CD14-positive monocyte (primary cell): ENCODE measurements at regions not wholly inside any gene's neighbourhood (a gene's known extent, or its start where the extent isn't known, plus 50 kb on each side); places are given as distances from the start of the nearest gene placed in this dataset.

ENCODE experiments used
- DNase-seq, 3 donors: peaks; one replicate each; pipeline ENCODE4 v3.0.0-alpha.2; 2011 to 2022
- H2AFZ ChIP-seq: 2 replicates; pipeline ENCODE4 v1.6.0; 2012; ENCODE audit warnings: mild to moderate bottlenecking, low read depth, low read length, inconsistent platforms; ENCODE audit not compliant: insufficient read depth, poor library complexity, severe bottlenecking
- H3K27ac ChIP-seq, 2 donors: 1 replicate in 1 of 2; 2 replicates in 1 of 2; pipeline ENCODE4 v1.5.1; 2012 to 2013; ENCODE audit warnings: low read length in 2 of 2, control low read depth in 1 of 2, inconsistent platforms in 1 of 2, low read depth in 1 of 2, mild to moderate bottlenecking in 1 of 2
- H3K27me3 ChIP-seq, 2 donors: one replicate each; pipeline versions ENCODE4 v1.6.0 to v1.6.1; 2011 to 2013; ENCODE audit warnings: low read length in 2 of 2; ENCODE audit not compliant: control insufficient read depth in 2 of 2, insufficient read depth in 2 of 2
- H3K36me3 ChIP-seq, 2 donors: replicated peaks in 1 of 2; 1 replicate in 1 of 2; 2 replicates in 1 of 2; pipeline versions ENCODE4 v1.5.1 to v1.6.1; 2012 to 2013; ENCODE audit warnings: low read length in 2 of 2, control low read depth in 1 of 2, inconsistent platforms in 1 of 2, mild to moderate bottlenecking in 1 of 2; ENCODE audit not compliant: insufficient read depth in 2 of 2, control insufficient read depth in 1 of 2
- H3K4me1 ChIP-seq, 2 donors: 1 replicate in 1 of 2; 2 replicates in 1 of 2; pipeline versions ENCODE4 v1.5.1 to v1.6.1; 2012 to 2013; ENCODE audit warnings: low read length in 2 of 2, control low read depth in 1 of 2, inconsistent platforms in 1 of 2, mild to moderate bottlenecking in 1 of 2, moderate library complexity in 1 of 2; ENCODE audit not compliant: insufficient read depth in 2 of 2, control insufficient read depth in 1 of 2
- H3K4me2 ChIP-seq: replicated peaks from 2 replicates; pipeline ENCODE3; 2012; ENCODE audit warnings: low read length, moderate library complexity, mild to moderate bottlenecking; ENCODE audit not compliant: poor library complexity, severe bottlenecking; ENCODE audit errors: extremely low read depth
- H3K4me3 ChIP-seq, 3 experiments: fragments of 200-600 bp in 1 of 3; sonication (generic) in 1 of 3; replicated peaks in 1 of 3; 1 replicate in 2 of 3; 2 replicates in 1 of 3; pipeline ENCODE4 v1.5.1; 2011 to 2013; ENCODE audit warnings: low read length in 3 of 3, mild to moderate bottlenecking in 3 of 3, control low read depth in 2 of 3, low read depth in 2 of 3, inconsistent platforms in 1 of 3, moderate library complexity in 1 of 3
- H3K79me2 ChIP-seq: 2 replicates; pipeline ENCODE4 v1.6.0; 2012; ENCODE audit warnings: mild to moderate bottlenecking, control low read depth, inconsistent platforms, low read length, moderate library complexity; ENCODE audit not compliant: insufficient read depth
- H3K9ac ChIP-seq: 2 replicates; pipeline ENCODE4 v1.6.0; 2017; ENCODE audit warnings: low read length, mild to moderate bottlenecking; ENCODE audit not compliant: insufficient read depth, poor library complexity, severe bottlenecking
- H3K9me3 ChIP-seq, 2 donors: replicated peaks in 1 of 2; 1 replicate in 1 of 2; 2 replicates in 1 of 2; pipeline versions ENCODE4 v1.5.1 to v1.6.1; 2012 to 2013; ENCODE audit warnings: low read length in 2 of 2, control low read depth in 1 of 2; ENCODE audit not compliant: control insufficient read depth in 1 of 2, insufficient read depth in 1 of 2
- H4K20me1 ChIP-seq: 2 replicates; pipeline ENCODE4 v1.6.0; 2012; ENCODE audit warnings: mild to moderate bottlenecking, low read length, control low read depth, moderate library complexity; ENCODE audit not compliant: insufficient read depth
- H3K27ac Mint-ChIP-seq, 7 donors: one replicate each; pipeline ENCODE4 v1.8.0; 2020; ENCODE audit warnings: mild to moderate bottlenecking in 7 of 7, mixed read lengths in 7 of 7, moderate library complexity in 6 of 7, inconsistent platforms in 2 of 7
- H3K27me3 Mint-ChIP-seq, 3 donors: one replicate each; pipeline ENCODE4 v1.8.0; 2021 to 2022; ENCODE audit warnings: low read depth in 3 of 3, mild to moderate bottlenecking in 3 of 3, mixed read lengths in 3 of 3, moderate library complexity in 3 of 3, inconsistent platforms in 1 of 3
- H3K36me3 Mint-ChIP-seq, 2 donors: one replicate each; pipeline ENCODE4 v1.8.0; 2020; ENCODE audit warnings: mixed read lengths in 2 of 2, inconsistent platforms in 1 of 2, mild to moderate bottlenecking in 1 of 2
- H3K4me1 Mint-ChIP-seq: one replicate; pipeline ENCODE4 v1.8.0; 2020; ENCODE audit warnings: mild to moderate bottlenecking, mixed read lengths
- H3K4me3 Mint-ChIP-seq, 2 donors: one replicate each; pipeline ENCODE4 v1.8.0; 2020; ENCODE audit warnings: mild to moderate bottlenecking in 2 of 2, mixed read lengths in 2 of 2, moderate library complexity in 1 of 2
- H3K9me3 Mint-ChIP-seq, 7 donors: one replicate each; pipeline ENCODE4 v1.8.0; 2020 to 2022; ENCODE audit warnings: mixed read lengths in 7 of 7, mild to moderate bottlenecking in 6 of 7, moderate library complexity in 6 of 7, inconsistent platforms in 2 of 7
- CTCF ChIP-seq: fragments of 200-600 bp; IDR thresholded peaks from one replicate; pipeline ENCODE4 v1.8.0; 2022; ENCODE audit warnings: antibody characterized with exemption, mild to moderate bottlenecking
- WGBS: methylation state at CpG from one replicate; pipeline ENCODE4 v1.1.5; 2013; ENCODE audit warnings: missing lambda C conversion rate; ENCODE audit not compliant: insufficient coverage; 5-methylcytosine and 5-hydroxymethylcytosine counted together
- intact Hi-C, 2 donors: fragments of 100-400 bp; cut with micrococcal nuclease; formaldehyde crosslinking; loops; one replicate each; pipeline versions ENCODE4 v1.15.0 to v1.15.1; 2023

GRCh38 chr3:117580806-117581205 lies 871.2 kb downstream of the TUSC7 start:
- no peak for DNase-seq
- Histone ChIP-seq H3K9ac (no peak overlapping the region), H3K4me3 (no peak overlapping the region), H3K36me3 (no peaks in the 10 kb centered on the region), H3K9me3 (no peaks in the 10 kb centered on the region), H3K4me2 (no peak overlapping the region), H3K27me3 (peaks cover 0 to 3% of the 10 kb centered on the region in 2 donors), H2AFZ (no peak overlapping the region), H3K4me1 (no peaks in the 10 kb centered on the region), H4K20me1 (no peaks in the 10 kb centered on the region), H3K79me2 (no peaks in the 10 kb centered on the region), H3K27ac (no peak overlapping the region)
- Mint-ChIP-seq H3K27ac (no peak overlapping the region), H3K4me3 (no peak overlapping the region), H3K4me1 (no peaks in the 10 kb centered on the region), H3K27me3 (peaks cover 0 to 3% (median 2%) of the 10 kb centered on the region in 3 donors), H3K36me3 (no peaks in the 10 kb centered on the region), H3K9me3 (peaks cover 2 to 11% (median 8%) of the 10 kb centered on the region in 7 donors)
- 24% methylated on average over 2 of the region's 2 CpGs for WGBS
- intact Hi-C loops: no loop called here
- TF ChIP-seq CTCF: no peak

- H3K4me1 Mint-ChIP-seq: no peaks in the 10 kb centered on the region
Observed at GRCh38 chr3:117586161-117586560, 876.6 kb downstream of the TUSC7 start.

More at GRCh38 chr3:117586161-117586560, 876.6 kb downstream of the TUSC7 start:
- H3K4me2 ChIP-seq: no peak overlapping the region
- no peaks in the 10 kb centered on the region for H3K36me3 ChIP-seq
- no peaks in the 10 kb centered on the region for H3K9me3 ChIP-seq
- H3K36me3 Mint-ChIP-seq: no peaks in the 10 kb centered on the region
- H3K4me1 ChIP-seq: no peaks in the 10 kb centered on the region
- H3K4me3 Mint-ChIP-seq: no peak overlapping the region
- H3K79me2 ChIP-seq: no peaks in the 10 kb centered on the region
- H3K27me3 ChIP-seq: peaks cover 0 to 2% of the 10 kb centered on the region in 2 donors
- H4K20me1 ChIP-seq: no peaks in the 10 kb centered on the region
- DNase-seq: no peak
- no peak for TF ChIP-seq CTCF
- H2AFZ ChIP-seq: no peak overlapping the region
- H3K9ac ChIP-seq: no peak overlapping the region
- H3K9me3 Mint-ChIP-seq: peaks cover 0 to 4% (median 1%) of the 10 kb centered on the region in 7 donors
- H3K27ac Mint-ChIP-seq: no peak overlapping the region
- H3K27ac ChIP-seq: no peak overlapping the region
- intact Hi-C loops: no loop called here
- no peak overlapping the region for H3K4me3 ChIP-seq
- peaks cover 0 to 7% (median 4%) of the 10 kb centered on the region in 3 donors for H3K27me3 Mint-ChIP-seq
